ENCODE measurements at regions not wholly inside any gene's neighbourhood (a gene's known extent, or its start where the extent isn't known, plus 50 kb on each side); places are given as distances from the start of the nearest gene placed in this dataset.

DNA sequence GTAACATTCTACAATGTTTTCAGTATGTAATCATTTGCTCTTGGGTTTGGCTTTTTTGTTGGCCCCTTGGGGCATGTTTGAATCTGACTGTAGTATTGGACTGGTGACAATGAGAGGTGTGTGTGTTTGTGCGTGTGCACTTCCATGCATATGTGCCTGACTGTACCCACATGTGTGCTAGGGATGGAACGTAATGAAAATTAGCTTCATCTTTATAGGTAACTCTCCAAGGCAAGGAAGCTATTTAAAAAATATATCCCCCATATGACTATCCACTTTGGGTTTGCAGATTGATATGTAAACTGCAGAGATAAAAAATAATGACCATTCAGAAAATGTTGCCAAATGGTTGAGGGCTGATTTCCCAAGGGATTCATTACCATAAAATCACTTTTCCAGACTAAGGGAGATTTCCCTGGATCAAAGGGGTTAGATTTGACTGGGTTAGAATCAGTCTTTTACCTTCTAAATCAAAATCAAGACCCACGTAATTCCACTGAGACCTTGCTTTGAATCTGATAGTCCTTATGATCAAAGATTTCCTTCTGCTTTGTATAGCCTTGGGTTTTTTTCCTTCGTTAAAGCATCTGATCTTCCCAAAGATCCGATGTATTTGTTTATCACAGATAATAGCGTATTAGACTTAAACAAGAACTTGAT lies 189.7 kb downstream of the CENPF start:
- TF ChIP-seq, protein P1, sequence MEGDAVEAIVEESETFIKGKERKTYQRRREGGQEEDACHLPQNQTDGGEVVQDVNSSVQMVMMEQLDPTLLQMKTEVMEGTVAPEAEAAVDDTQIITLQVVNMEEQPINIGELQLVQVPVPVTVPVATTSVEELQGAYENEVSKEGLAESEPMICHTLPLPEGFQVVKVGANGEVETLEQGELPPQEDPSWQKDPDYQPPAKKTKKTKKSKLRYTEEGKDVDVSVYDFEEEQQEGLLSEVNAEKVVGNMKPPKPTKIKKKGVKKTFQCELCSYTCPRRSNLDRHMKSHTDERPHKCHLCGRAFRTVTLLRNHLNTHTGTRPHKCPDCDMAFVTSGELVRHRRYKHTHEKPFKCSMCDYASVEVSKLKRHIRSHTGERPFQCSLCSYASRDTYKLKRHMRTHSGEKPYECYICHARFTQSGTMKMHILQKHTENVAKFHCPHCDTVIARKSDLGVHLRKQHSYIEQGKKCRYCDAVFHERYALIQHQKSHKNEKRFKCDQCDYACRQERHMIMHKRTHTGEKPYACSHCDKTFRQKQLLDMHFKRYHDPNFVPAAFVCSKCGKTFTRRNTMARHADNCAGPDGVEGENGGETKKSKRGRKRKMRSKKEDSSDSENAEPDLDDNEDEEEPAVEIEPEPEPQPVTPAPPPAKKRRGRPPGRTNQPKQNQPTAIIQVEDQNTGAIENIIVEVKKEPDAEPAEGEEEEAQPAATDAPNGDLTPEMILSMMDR (IDR thresholded peaks at IDR 0.05) = no peak
- TF ChIP-seq POLR2A (IDR thresholded peaks at IDR 0.05) = no peak

Measured in heart left ventricle (tissue), 13 donors.